PC-9 (cell line): ENCODE measurements at regions not wholly inside any gene's neighbourhood (a gene's known extent, or its start where the extent isn't known, plus 50 kb on each side); places are given as distances from the start of the nearest gene placed in this dataset.

Source experiments
- CTCF ChIP-seq: fragments of 200-600 bp; sonication (generic); conservative IDR thresholded peaks from 2 replicates; pipeline ENCODE4 v1.6.1; 2017; ENCODE audit warnings: mixed run types, antibody characterized with exemption, mild to moderate bottlenecking, moderate library complexity
- EZH2 ChIP-seq: fragments of 200-600 bp; sonication (generic); IDR thresholded peaks from 2 replicates; pipeline ENCODE4 v1.8.0; 2017; ENCODE audit warnings: antibody characterized with exemption, low read depth

- TF ChIP-seq CTCF, result no peak
- no peak for TF ChIP-seq EZH2
Observed at GRCh38 chr12:89872922-89873630, 164.4 kb upstream of the ATP2B1 start.
